ENCODE measurements at regions not wholly inside any gene's neighbourhood (a gene's known extent, or its start where the extent isn't known, plus 50 kb on each side); places are given as distances from the start of the nearest gene placed in this dataset.

DNA sequence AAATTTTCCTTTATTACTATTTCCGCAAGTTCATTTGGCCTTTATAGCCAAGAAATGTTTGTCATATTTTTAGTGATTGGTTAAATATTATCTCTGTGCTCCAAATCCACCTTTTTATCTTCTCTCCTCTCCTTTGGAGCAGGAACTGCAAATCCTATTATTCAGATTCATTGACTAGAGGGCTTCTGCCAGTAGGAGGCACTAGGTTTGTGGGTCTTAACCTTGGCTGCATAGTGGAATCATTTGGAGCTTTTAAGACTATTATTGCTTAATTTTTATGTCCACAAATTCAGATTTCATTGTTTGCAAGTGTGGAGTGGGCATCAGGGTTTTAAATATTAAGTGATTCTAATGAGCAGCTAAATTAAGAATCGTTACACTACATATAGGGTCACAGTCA lies 75.3 kb upstream of the SYT10 start:
- TF ChIP-seq SMC3 (conservative IDR thresholded peaks at IDR 0.05; ENCODE audit: poor library complexity) (no peak), POLR2AphosphoS5 (IDR thresholded peaks at IDR 0.05) (no peak), MXI1 (conservative IDR thresholded peaks at IDR 0.05; ENCODE audit: poor library complexity, severe bottlenecking) (no peak), RAD21 (conservative IDR thresholded peaks at IDR 0.05) (no peak), EZH2 (IDR thresholded peaks at IDR 0.05; ENCODE audit: borderline replicate concordance, insufficient read depth, low read length, poor library complexity, severe bottlenecking) (no peak)
- TF ChIP-seq, protein P1, sequence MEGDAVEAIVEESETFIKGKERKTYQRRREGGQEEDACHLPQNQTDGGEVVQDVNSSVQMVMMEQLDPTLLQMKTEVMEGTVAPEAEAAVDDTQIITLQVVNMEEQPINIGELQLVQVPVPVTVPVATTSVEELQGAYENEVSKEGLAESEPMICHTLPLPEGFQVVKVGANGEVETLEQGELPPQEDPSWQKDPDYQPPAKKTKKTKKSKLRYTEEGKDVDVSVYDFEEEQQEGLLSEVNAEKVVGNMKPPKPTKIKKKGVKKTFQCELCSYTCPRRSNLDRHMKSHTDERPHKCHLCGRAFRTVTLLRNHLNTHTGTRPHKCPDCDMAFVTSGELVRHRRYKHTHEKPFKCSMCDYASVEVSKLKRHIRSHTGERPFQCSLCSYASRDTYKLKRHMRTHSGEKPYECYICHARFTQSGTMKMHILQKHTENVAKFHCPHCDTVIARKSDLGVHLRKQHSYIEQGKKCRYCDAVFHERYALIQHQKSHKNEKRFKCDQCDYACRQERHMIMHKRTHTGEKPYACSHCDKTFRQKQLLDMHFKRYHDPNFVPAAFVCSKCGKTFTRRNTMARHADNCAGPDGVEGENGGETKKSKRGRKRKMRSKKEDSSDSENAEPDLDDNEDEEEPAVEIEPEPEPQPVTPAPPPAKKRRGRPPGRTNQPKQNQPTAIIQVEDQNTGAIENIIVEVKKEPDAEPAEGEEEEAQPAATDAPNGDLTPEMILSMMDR (IDR thresholded peaks at IDR 0.05; ENCODE audit: poor library complexity, severe bottlenecking), result no peak

Measured in neural cell (in vitro differentiated cells).